C4-2B (cell line): ENCODE measurements at regions not wholly inside any gene's neighbourhood (a gene's known extent, or its start where the extent isn't known, plus 50 kb on each side); places are given as distances from the start of the nearest gene placed in this dataset.

Experiments
- ZFX ChIP-seq: fragments of 450-650 bp; IDR thresholded peaks from 2 replicates; pipeline ENCODE4 v1.6.1; 2017
- TF ChIP-seq, protein P1 (sequence below): fragments of 450-650 bp; conservative IDR thresholded peaks from 2 replicates; pipeline ENCODE4 v1.5.1; 2017; ENCODE audit warnings: mild to moderate bottlenecking

DNA sequence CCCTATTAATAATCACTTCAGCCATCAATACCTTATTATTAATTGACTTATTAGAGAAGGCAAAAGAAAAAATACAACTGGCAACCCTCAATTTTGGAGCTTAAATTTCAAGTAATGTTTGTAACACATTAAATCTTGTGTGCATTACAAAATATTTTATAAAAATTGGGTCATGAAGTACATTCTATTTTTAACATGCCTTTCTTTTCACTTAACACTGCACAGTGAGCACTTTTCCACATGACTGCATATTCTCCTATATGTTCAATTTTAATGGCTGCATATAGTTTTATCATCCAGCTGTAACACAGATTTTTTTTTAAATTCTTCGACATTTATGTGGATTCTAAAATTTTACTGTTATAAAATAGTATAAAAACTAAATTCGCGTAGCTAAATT lies 92.5 kb downstream of the SLC17A6 start:
- TF ChIP-seq, protein P1, sequence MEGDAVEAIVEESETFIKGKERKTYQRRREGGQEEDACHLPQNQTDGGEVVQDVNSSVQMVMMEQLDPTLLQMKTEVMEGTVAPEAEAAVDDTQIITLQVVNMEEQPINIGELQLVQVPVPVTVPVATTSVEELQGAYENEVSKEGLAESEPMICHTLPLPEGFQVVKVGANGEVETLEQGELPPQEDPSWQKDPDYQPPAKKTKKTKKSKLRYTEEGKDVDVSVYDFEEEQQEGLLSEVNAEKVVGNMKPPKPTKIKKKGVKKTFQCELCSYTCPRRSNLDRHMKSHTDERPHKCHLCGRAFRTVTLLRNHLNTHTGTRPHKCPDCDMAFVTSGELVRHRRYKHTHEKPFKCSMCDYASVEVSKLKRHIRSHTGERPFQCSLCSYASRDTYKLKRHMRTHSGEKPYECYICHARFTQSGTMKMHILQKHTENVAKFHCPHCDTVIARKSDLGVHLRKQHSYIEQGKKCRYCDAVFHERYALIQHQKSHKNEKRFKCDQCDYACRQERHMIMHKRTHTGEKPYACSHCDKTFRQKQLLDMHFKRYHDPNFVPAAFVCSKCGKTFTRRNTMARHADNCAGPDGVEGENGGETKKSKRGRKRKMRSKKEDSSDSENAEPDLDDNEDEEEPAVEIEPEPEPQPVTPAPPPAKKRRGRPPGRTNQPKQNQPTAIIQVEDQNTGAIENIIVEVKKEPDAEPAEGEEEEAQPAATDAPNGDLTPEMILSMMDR = no peak
- TF ChIP-seq ZFX = no peak
